Heart left ventricle (tissue), 13 donors: ENCODE measurements at regions not wholly inside any gene's neighbourhood (a gene's known extent, or its start where the extent isn't known, plus 50 kb on each side); places are given as distances from the start of the nearest gene placed in this dataset.

Experiments
- CTCF ChIP-seq, 12 donors: fragments of 200-600 bp; sonication (generic) in 4 of 12; IDR thresholded peaks; one replicate each; pipeline versions ENCODE4 v1.5.0 to v1.8.0; 2018 to 2022; ENCODE audit warnings: antibody characterized with exemption in 12 of 12, mild to moderate bottlenecking in 5 of 12
- POLR2A ChIP-seq, 2 donors: fragments of 450-650 bp; IDR thresholded peaks; one replicate each; pipeline ENCODE4 v1.6.1; 2017; ENCODE audit warnings: antibody characterized with exemption in 2 of 2, mild to moderate bottlenecking in 2 of 2, moderate library complexity in 2 of 2
- donor health status: ischemic (EF 13 %, LVEDD 7.1; RV severe dilation, severe dysfunction).
- donor health status: DM: no; HTN: yes; CAD: no.
- donor health status: DM: no; HTN: no; CAD: no.
- donor health status: ischemic (EF 25% LVEDD 6.9; RV normal size, moderate dysfunction).
- donor health status: ischemic (EF 25% LVEDD 5.7; RV mildly dilated, moderate dysfunction).
- donor health status: ischemic (EF 35%, LVEDD 5.7; RV mildly dilated, moderate dysfunction).
- donor health status: nonischemic (EF 11% LVEDD 7.7; RV severe dilation, severe dysfunction).
- donor health status: DM: yes; HTN: yes; CAD: no.
- donor health status: PGD.
- donor health status: ischemic (EF 29% LVEDD 5.4; RV normal size, mild dysfunction).
- donor health status: nonischemic (EF 23%, LVEDD 6.1; RV moderate dilation, normal function).

- TF ChIP-seq CTCF (IDR thresholded peaks at IDR 0.05) (no peak), POLR2A (IDR thresholded peaks at IDR 0.05) (no peak)
These were observed 129.8 kb downstream of the FAM53A start for GRCh38 chr4:1554246-1554875.
